Astrocyte (in vitro differentiated cells and primary cell): ENCODE measurements at regions not wholly inside any gene's neighbourhood (a gene's known extent, or its start where the extent isn't known, plus 50 kb on each side); places are given as distances from the start of the nearest gene placed in this dataset.
A peak's percentile ranks its signal among the peaks of the same experiment; 100 is the strongest.

Experiments used
- DNase-seq: peaks from one replicate; pipeline ENCODE4 v3.0.0-alpha.2; 2010; ENCODE audit warnings: low read depth
- FAIRE-seq: peaks from 2 replicates; lab custom pipeline; 2011; peaks lifted over from hg19 to GRCh38; lab: Jason Lieb, UNC
- H2AFZ ChIP-seq: 2 replicates; pipeline ENCODE4 v1.6.0; 2012; ENCODE audit warnings: low read depth, low read length, inconsistent platforms
- H3K27ac ChIP-seq: 2 replicates; pipeline ENCODE4 v1.5.1; 2011; ENCODE audit warnings: low read depth, low read length, inconsistent platforms
- H3K27me3 ChIP-seq: 2 replicates; pipeline ENCODE4 v1.6.0; 2011; ENCODE audit warnings: low read length, inconsistent platforms; ENCODE audit not compliant: insufficient read depth
- H3K36me3 ChIP-seq: 2 replicates; pipeline ENCODE4 v1.5.1; 2011; ENCODE audit warnings: low read length, inconsistent platforms; ENCODE audit not compliant: insufficient read depth
- H3K4me1 ChIP-seq: 2 replicates; pipeline ENCODE4 v1.5.1; 2011; ENCODE audit warnings: low read length, inconsistent platforms; ENCODE audit not compliant: insufficient read depth
- H3K4me2 ChIP-seq: 2 replicates; pipeline ENCODE4 v1.6.0; 2012; ENCODE audit warnings: low read length, inconsistent platforms
- H3K4me3 ChIP-seq: 2 replicates; pipeline ENCODE4 v1.5.1; 2011; ENCODE audit warnings: low read depth, mild to moderate bottlenecking, low read length, inconsistent platforms; ENCODE audit not compliant: insufficient read depth
- H3K79me2 ChIP-seq: 2 replicates; pipeline ENCODE4 v1.6.0; 2012; ENCODE audit warnings: mild to moderate bottlenecking, low read length, inconsistent platforms; ENCODE audit not compliant: insufficient read depth
- H3K9ac ChIP-seq: 2 replicates; pipeline ENCODE4 v1.6.0; 2012; ENCODE audit warnings: mild to moderate bottlenecking, low read length, inconsistent platforms
- H3K9me3 ChIP-seq: 2 replicates; pipeline ENCODE4 v1.5.1; 2012; ENCODE audit warnings: low read depth, mild to moderate bottlenecking, low read length, inconsistent platforms; ENCODE audit not compliant: insufficient read depth
- H4K20me1 ChIP-seq: 2 replicates; pipeline ENCODE4 v1.6.0; 2012; ENCODE audit warnings: low read length, inconsistent platforms; ENCODE audit not compliant: insufficient read depth
- H3K27ac Mint-ChIP-seq: one replicate; pipeline ENCODE4 v1.8.0; 2021; ENCODE audit warnings: mild to moderate bottlenecking, mixed read lengths; ENCODE audit not compliant: unreplicated experiment
- H3K27me3 Mint-ChIP-seq: one replicate; pipeline ENCODE4 v1.8.0; 2021; ENCODE audit warnings: low read depth, mixed read lengths; ENCODE audit not compliant: unreplicated experiment
- H3K36me3 Mint-ChIP-seq: one replicate; pipeline ENCODE4 v1.8.0; 2021; ENCODE audit warnings: low read depth, mixed read lengths; ENCODE audit not compliant: unreplicated experiment
- H3K4me1 Mint-ChIP-seq: one replicate; pipeline ENCODE4 v1.8.0; 2021; ENCODE audit warnings: low read depth, mixed read lengths; ENCODE audit not compliant: unreplicated experiment
- H3K4me3 Mint-ChIP-seq: one replicate; pipeline ENCODE4 v1.8.0; 2021; ENCODE audit warnings: mild to moderate bottlenecking, moderate library complexity, mixed read lengths; ENCODE audit not compliant: unreplicated experiment
- H3K9me3 Mint-ChIP-seq: one replicate; pipeline ENCODE4 v1.8.0; 2021; ENCODE audit warnings: mild to moderate bottlenecking, mixed read lengths; ENCODE audit not compliant: unreplicated experiment
- CTCF ChIP-seq: IDR thresholded peaks from 2 replicates; pipeline ENCODE4 v1.5.1; 2011; ENCODE audit warnings: low read depth, mild to moderate bottlenecking, inconsistent platforms, low read length, moderate library complexity; ENCODE audit not compliant: insufficient read depth
- EZH2 ChIP-seq: IDR thresholded peaks from 2 replicates; pipeline ENCODE4 v1.6.1; 2012; ENCODE audit warnings: mild to moderate bottlenecking, low read length, inconsistent platforms; ENCODE audit not compliant: insufficient read depth

DNA sequence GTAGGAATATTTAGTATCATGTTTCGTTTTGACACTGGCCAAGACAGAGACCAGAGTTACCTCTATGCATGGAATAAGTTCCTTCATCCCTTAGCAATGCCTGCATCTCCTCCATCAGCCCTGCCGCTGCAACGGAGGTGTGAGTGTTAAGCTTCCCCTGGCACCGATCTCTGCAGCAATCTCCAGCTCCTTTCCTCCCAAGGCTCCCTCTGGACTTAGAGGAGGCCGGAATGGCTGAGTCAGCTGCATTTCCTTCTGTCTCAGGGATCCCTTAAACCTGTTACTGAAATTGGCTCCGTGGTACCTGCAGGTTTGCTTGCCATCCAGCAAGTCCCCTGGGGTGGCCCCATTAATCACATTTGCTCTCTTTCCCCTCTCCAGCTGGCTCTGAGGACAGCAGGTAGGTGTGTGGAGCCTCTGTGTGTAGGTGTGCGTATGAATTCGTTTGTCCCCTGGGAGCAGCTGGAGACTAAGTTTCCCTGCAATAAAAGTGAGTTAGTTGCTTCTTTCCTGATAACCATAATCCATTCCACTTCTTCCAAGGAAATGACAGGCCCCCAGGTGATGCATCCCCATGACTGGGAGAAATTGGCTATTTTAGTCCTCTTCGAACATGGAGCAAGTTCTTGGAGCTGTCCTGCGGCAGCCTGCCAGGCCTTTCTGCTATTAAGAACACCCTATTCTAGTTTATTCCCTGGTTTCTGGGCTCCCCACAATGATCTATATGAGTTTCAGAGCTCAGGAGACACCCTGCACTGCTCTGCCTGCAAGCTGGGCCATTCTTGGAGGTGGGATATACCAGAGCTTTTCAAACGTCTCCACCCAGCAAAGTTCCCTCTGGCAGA lies 457.2 kb upstream of the CADM1 start:
- no peaks in the 10 kb centered on the region for H3K79me2 ChIP-seq
- Mint-ChIP-seq H3K9me3 (no peaks in the 10 kb centered on the region), H3K36me3 (no peaks in the 10 kb centered on the region), H3K27me3 (peaks cover 21% of the 10 kb centered on the region), H3K27ac (no peak overlapping the region), H3K4me3 (no peak overlapping the region), H3K4me1 (peaks cover 4% of the 10 kb centered on the region)
- H3K4me2 ChIP-seq, result no peak overlapping the region
- no peak overlapping the region for H3K4me3 ChIP-seq
- no peaks in the 10 kb centered on the region for H3K36me3 ChIP-seq
- FAIRE-seq (no peak), DNase-seq (no peak)
- H3K27ac ChIP-seq, result no peak overlapping the region
- H2AFZ ChIP-seq, result no peak overlapping the region
- H3K9ac ChIP-seq, result no peak overlapping the region
- peaks cover 11% of the 10 kb centered on the region for H3K4me1 ChIP-seq
- no peaks in the 10 kb centered on the region for H3K9me3 ChIP-seq
- peaks cover 10% of the 10 kb centered on the region for H3K27me3 ChIP-seq
- TF ChIP-seq CTCF (no peak), EZH2 (no peak)
- H4K20me1 ChIP-seq, result no peaks in the 10 kb centered on the region

DNA sequence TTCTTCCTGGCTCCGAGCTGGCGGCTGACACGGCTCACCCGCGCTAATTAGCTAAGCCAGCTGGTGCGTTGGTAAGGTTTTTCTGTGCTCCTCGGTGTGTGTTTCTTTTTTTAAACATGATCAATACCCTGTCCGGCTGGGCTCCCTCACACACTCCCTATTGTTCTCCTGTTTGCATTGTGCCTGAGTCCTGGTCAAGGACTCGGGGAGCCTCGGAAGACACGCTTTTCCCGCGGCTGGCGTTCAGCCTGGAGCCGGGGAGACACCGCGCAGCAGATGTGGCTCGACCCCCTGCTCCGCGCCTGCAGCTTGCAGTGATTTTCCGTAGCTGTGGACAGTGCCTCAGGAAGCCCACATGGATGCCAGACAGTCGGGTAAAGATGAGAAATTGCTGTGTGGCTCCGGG lies 454.9 kb upstream of the CADM1 start:
- no peaks in the 10 kb centered on the region for H3K9me3 ChIP-seq
- no peak overlapping the region for H3K27ac ChIP-seq
- H3K36me3 ChIP-seq, result no peaks in the 10 kb centered on the region
- Mint-ChIP-seq H3K36me3 (no peaks in the 10 kb centered on the region), H3K27ac (no peak overlapping the region), H3K9me3 (no peaks in the 10 kb centered on the region), H3K27me3 (peaks cover 24% of the 10 kb centered on the region), H3K4me1 (peaks cover 2% of the 10 kb centered on the region), H3K4me3 (no peak overlapping the region)
- H2AFZ ChIP-seq, result peak overlapping the region; percentile 65
- no peak overlapping the region for H3K4me3 ChIP-seq
- no peak for FAIRE-seq
- TF ChIP-seq CTCF, result no peak
- H3K4me1 ChIP-seq, result no peaks in the 10 kb centered on the region
- peaks cover 10% of the 10 kb centered on the region for H3K27me3 ChIP-seq
- no peaks in the 10 kb centered on the region for H3K79me2 ChIP-seq
- no peak overlapping the region for H3K9ac ChIP-seq
- DNase-seq, result no peak
- no peaks in the 10 kb centered on the region for H4K20me1 ChIP-seq
- H3K4me2 ChIP-seq, result peak overlapping the region; percentile 62
